ENCODE measurements at regions not wholly inside any gene's neighbourhood (a gene's known extent, or its start where the extent isn't known, plus 50 kb on each side); places are given as distances from the start of the nearest gene placed in this dataset.
"Not testable (repeated sequence)": the region's sequence is repeated elsewhere in the genome, so short reads cannot be mapped to it uniquely, and the experiment has no call there.

GRCh38 chr1:145487156-145487555 lies 61.8 kb upstream of the NBPF20 start:
- not testable (repeated sequence) for TF ChIP-seq CTCF (IDR thresholded peaks at IDR 0.05; ENCODE audit: borderline replicate concordance, extremely low read depth, low read length, poor library complexity, severe bottlenecking); EZH2 (IDR thresholded peaks at IDR 0.05; ENCODE audit: borderline replicate concordance, low read depth, low read length, severe bottlenecking)
